Endodermal cell (in vitro differentiated cells): ENCODE measurements at regions not wholly inside any gene's neighbourhood (a gene's known extent, or its start where the extent isn't known, plus 50 kb on each side); places are given as distances from the start of the nearest gene placed in this dataset.

Experiments used
- DNase-seq: peaks from one replicate; pipeline ENCODE4 v3.0.0-alpha.2; 2017
- H3K27ac ChIP-seq: 2 replicates; pipeline ENCODE4 v1.5.1; 2013; ENCODE audit warnings: mild to moderate bottlenecking, low read depth, low read length, moderate library complexity
- H3K27me3 ChIP-seq: 2 replicates; pipeline ENCODE4 v1.6.1; 2013; ENCODE audit warnings: mild to moderate bottlenecking, low read length, moderate library complexity; ENCODE audit not compliant: insufficient read depth, control insufficient read depth, poor library complexity, severe bottlenecking
- H3K36me3 ChIP-seq: 2 replicates; pipeline ENCODE4 v1.7.0; 2013; ENCODE audit warnings: mild to moderate bottlenecking, low read length, moderate library complexity; ENCODE audit not compliant: control insufficient read depth, insufficient read depth
- H3K4me1 ChIP-seq: one replicate; pipeline ENCODE4 v1.7.0; 2013; ENCODE audit warnings: low read length; ENCODE audit not compliant: control insufficient read depth, insufficient read depth
- H3K4me3 ChIP-seq: 2 replicates; pipeline ENCODE4 v1.5.1; 2013; ENCODE audit warnings: mild to moderate bottlenecking, low read length, moderate library complexity
- H3K9ac ChIP-seq: 2 replicates; pipeline ENCODE4 v1.6.1; 2013; ENCODE audit warnings: mild to moderate bottlenecking, low read length, moderate library complexity; ENCODE audit not compliant: poor library complexity, severe bottlenecking; ENCODE audit errors: extremely low read depth
- H3K9me3 ChIP-seq: 2 replicates; pipeline ENCODE4 v1.6.1; 2013; ENCODE audit warnings: mild to moderate bottlenecking, low read length, moderate library complexity; ENCODE audit not compliant: control insufficient read depth
- H3K27ac Mint-ChIP-seq: 2 replicates; pipeline ENCODE4 v1.8.0; 2020; ENCODE audit warnings: mixed read lengths
- H3K27me3 Mint-ChIP-seq: 2 replicates; pipeline ENCODE4 v1.8.0; 2021; ENCODE audit warnings: mild to moderate bottlenecking, mixed read lengths; ENCODE audit not compliant: insufficient read depth
- H3K36me3 Mint-ChIP-seq: 2 replicates; pipeline ENCODE4 v1.8.0; 2020; ENCODE audit warnings: low read depth, mixed read lengths
- H3K4me1 Mint-ChIP-seq: 2 replicates; pipeline ENCODE4 v1.8.0; 2020; ENCODE audit warnings: mixed read lengths
- H3K4me3 Mint-ChIP-seq: 2 replicates; pipeline ENCODE4 v1.8.0; 2020; ENCODE audit warnings: mild to moderate bottlenecking, moderate library complexity, mixed read lengths
- H3K9me3 Mint-ChIP-seq: 2 replicates; pipeline ENCODE4 v1.8.0; 2020; ENCODE audit warnings: mild to moderate bottlenecking, mixed read lengths
- WGBS, 2 experiments: methylation state at CpG; one replicate each; pipeline versions ENCODE4 v1.1.5 to v1.1.7; 2013; ENCODE audit warnings: missing lambda C conversion rate in 2 of 2, mixed read lengths in 1 of 2; ENCODE audit not compliant: insufficient coverage in 1 of 2, insufficient read length in 1 of 2; 5-methylcytosine and 5-hydroxymethylcytosine counted together
- TF ChIP-seq, protein P1 (sequence below): fragments of 200-600 bp; sonication (generic); conservative IDR thresholded peaks from 2 replicates; pipeline ENCODE4 v1.5.0; 2021; ENCODE audit warnings: antibody characterized with exemption, mild to moderate bottlenecking

DNA sequence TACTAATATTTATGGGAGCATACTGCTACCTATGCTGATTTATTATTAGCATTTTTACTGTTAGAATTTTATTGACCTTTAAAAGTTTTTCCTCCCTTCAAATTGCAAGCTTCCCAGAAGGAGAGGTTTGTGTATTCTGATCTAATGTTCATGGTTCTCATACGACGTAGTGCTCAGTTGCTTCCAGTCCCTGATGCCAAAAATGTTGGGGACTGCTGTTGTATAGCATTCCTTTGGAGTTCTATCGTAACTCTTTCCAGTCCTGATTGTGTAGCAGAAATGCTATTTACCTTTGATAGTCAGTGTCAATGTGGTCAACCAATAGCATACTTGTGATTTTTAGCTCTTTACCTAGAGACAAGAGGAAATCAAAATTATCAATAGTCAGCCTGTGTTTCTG is 69.5 kb upstream of the ZSWIM2 start:
- H3K9me3 ChIP-seq, result no peaks in the 10 kb centered on the region
- no peaks in the 10 kb centered on the region for H3K9me3 Mint-ChIP-seq
- H3K27ac ChIP-seq, result no peak overlapping the region
- no peaks in the 10 kb centered on the region for H3K27me3 ChIP-seq
- no peak overlapping the region for H3K9ac ChIP-seq
- TF ChIP-seq, protein P1, sequence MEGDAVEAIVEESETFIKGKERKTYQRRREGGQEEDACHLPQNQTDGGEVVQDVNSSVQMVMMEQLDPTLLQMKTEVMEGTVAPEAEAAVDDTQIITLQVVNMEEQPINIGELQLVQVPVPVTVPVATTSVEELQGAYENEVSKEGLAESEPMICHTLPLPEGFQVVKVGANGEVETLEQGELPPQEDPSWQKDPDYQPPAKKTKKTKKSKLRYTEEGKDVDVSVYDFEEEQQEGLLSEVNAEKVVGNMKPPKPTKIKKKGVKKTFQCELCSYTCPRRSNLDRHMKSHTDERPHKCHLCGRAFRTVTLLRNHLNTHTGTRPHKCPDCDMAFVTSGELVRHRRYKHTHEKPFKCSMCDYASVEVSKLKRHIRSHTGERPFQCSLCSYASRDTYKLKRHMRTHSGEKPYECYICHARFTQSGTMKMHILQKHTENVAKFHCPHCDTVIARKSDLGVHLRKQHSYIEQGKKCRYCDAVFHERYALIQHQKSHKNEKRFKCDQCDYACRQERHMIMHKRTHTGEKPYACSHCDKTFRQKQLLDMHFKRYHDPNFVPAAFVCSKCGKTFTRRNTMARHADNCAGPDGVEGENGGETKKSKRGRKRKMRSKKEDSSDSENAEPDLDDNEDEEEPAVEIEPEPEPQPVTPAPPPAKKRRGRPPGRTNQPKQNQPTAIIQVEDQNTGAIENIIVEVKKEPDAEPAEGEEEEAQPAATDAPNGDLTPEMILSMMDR, result no peak
- 90 to 95% methylated on average over 3 of the region's 3 CpGs for WGBS, 2 experiments
- no peaks in the 10 kb centered on the region for H3K4me1 ChIP-seq
- no peaks in the 10 kb centered on the region for H3K36me3 ChIP-seq
- no peaks in the 10 kb centered on the region for H3K4me1 Mint-ChIP-seq
- no peaks in the 10 kb centered on the region for H3K27me3 Mint-ChIP-seq
- no peak overlapping the region for H3K27ac Mint-ChIP-seq
- H3K4me3 Mint-ChIP-seq, result no peak overlapping the region
- H3K36me3 Mint-ChIP-seq, result no peaks in the 10 kb centered on the region
- H3K4me3 ChIP-seq, result no peak overlapping the region
- DNase-seq, result no peak

DNA sequence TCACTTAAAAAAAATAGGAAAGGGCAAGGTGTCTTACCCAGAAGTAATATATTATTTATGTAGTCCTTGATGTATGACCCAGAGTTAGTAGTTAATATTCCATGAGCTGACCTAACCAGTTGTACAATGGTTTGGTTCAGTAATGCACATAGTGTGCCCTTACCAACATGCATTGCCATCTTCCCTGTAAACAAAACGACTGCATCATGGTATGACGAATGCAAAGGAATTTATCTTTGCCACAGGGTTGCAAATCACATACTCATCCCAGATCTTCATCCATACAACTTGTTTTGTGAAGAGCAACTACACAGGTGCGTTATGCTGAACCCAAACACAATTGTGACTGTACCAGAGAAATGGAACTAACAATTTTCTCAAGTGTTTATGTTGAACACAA is 68.9 kb upstream of the ZSWIM2 start:
- Histone ChIP-seq H3K27me3 (no peaks in the 10 kb centered on the region), H3K4me3 (no peak overlapping the region), H3K27ac (no peak overlapping the region), H3K4me1 (no peaks in the 10 kb centered on the region), H3K9ac (no peak overlapping the region), H3K9me3 (no peaks in the 10 kb centered on the region), H3K36me3 (no peaks in the 10 kb centered on the region)
- DNase-seq, result no peak
- TF ChIP-seq, protein P1, result no peak
- H3K4me1 Mint-ChIP-seq, result peaks cover 3% of the 10 kb centered on the region
- H3K9me3 Mint-ChIP-seq, result no peaks in the 10 kb centered on the region
- H3K4me3 Mint-ChIP-seq, result no peak overlapping the region
- H3K36me3 Mint-ChIP-seq, result no peaks in the 10 kb centered on the region
- 91 to 92% methylated on average over 2 to 3 of the region's 3 CpGs for WGBS, 2 experiments
- H3K27ac Mint-ChIP-seq, result no peak overlapping the region
- no peaks in the 10 kb centered on the region for H3K27me3 Mint-ChIP-seq

DNA sequence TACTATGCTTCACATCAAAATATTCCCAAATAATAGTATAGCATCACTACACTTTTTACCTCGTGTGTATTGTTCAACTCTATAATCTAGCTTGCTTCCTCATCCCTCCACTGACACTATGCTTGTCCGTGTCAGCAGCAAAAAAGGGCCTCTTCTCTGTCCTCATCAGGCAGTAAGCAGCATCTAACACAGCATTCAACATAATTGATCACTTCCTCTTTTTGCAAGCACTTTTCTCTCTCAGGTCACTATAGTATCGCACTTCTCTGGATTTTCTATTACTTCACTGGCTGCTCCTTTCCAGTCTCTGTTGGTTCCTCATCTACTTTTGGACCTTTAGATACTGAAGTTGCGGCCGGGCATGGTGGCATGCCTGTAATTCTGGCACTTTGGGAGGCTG is 64.9 kb upstream of the ZSWIM2 start:
- peaks cover 4% of the 10 kb centered on the region for H3K4me1 Mint-ChIP-seq
- H3K27ac ChIP-seq, result no peak overlapping the region
- no peak for DNase-seq
- H3K36me3 ChIP-seq, result no peaks in the 10 kb centered on the region
- H3K27ac Mint-ChIP-seq, result no peak overlapping the region
- no peaks in the 10 kb centered on the region for H3K36me3 Mint-ChIP-seq
- TF ChIP-seq, protein P1, result no peak
- no peaks in the 10 kb centered on the region for H3K4me1 ChIP-seq
- no peak overlapping the region for H3K4me3 Mint-ChIP-seq
- no peak overlapping the region for H3K9ac ChIP-seq
- no peaks in the 10 kb centered on the region for H3K9me3 Mint-ChIP-seq
- no peak overlapping the region for H3K4me3 ChIP-seq
- no peaks in the 10 kb centered on the region for H3K9me3 ChIP-seq
- 70 to 74% methylated on average over 5 of the region's 5 CpGs for WGBS, 2 experiments
- H3K27me3 Mint-ChIP-seq, result no peaks in the 10 kb centered on the region
- no peaks in the 10 kb centered on the region for H3K27me3 ChIP-seq
